HFFc6 (cell line): ENCODE measurements at regions not wholly inside any gene's neighbourhood (a gene's known extent, or its start where the extent isn't known, plus 50 kb on each side); places are given as distances from the start of the nearest gene placed in this dataset.

Experiments used
- DNase-seq: peaks from one replicate; pipeline ENCODE4 v3.0.0-alpha.2; 2018
- H3K27ac Mint-ChIP-seq: 2 replicates; pipeline ENCODE4 v1.8.0; 2020; ENCODE audit warnings: mild to moderate bottlenecking, mixed read lengths
- H3K27me3 Mint-ChIP-seq: 2 replicates; pipeline ENCODE4 v1.8.0; 2021; ENCODE audit warnings: mild to moderate bottlenecking, moderate library complexity, mixed read lengths; ENCODE audit not compliant: insufficient read depth
- H3K36me3 Mint-ChIP-seq: 2 replicates; pipeline ENCODE4 v1.8.0; 2021; ENCODE audit warnings: low read depth, mixed read lengths
- H3K4me1 Mint-ChIP-seq: 2 replicates; pipeline ENCODE4 v1.8.0; 2020; ENCODE audit warnings: low read depth, mixed read lengths
- H3K4me3 Mint-ChIP-seq: 2 replicates; pipeline ENCODE4 v1.8.0; 2020; ENCODE audit warnings: mild to moderate bottlenecking, moderate library complexity, mixed read lengths
- H3K9me3 Mint-ChIP-seq: 2 replicates; pipeline ENCODE4 v1.8.0; 2020; ENCODE audit warnings: mild to moderate bottlenecking, mixed read lengths
- CTCF ChIP-seq: fragments of 200-600 bp; sonication (generic); IDR thresholded peaks from 2 replicates; pipeline ENCODE4 v1.5.0; 2021; ENCODE audit warnings: antibody characterized with exemption, mild to moderate bottlenecking

- Mint-ChIP-seq H3K27ac (no peak overlapping the region), H3K36me3 (no peaks in the 10 kb centered on the region; the same call in 1 of the 2 replicates), H3K9me3 (no peaks in the 10 kb centered on the region), H3K27me3 (peaks cover 5% of the 10 kb centered on the region), H3K4me1 (peaks cover 5% of the 10 kb centered on the region), H3K4me3 (no peak overlapping the region)
- TF ChIP-seq CTCF = no peak
- no peak for DNase-seq
These were observed 508.9 kb upstream of the TCF4 start for GRCh38 chr18:56096861-56097260.

- Mint-ChIP-seq H3K36me3 (no peaks in the 10 kb centered on the region; the same call in 1 of the 2 replicates), H3K4me3 (no peak overlapping the region), H3K9me3 (no peaks in the 10 kb centered on the region), H3K27ac (no peak overlapping the region), H3K27me3 (peaks cover 3% of the 10 kb centered on the region; the same call in 1 of the 2 replicates), H3K4me1 (peaks cover 19% of the 10 kb centered on the region)
- TF ChIP-seq CTCF = no peak
- DNase-seq = no peak
These were observed 501.7 kb upstream of the TCF4 start for GRCh38 chr18:56089612-56090258.

DNA sequence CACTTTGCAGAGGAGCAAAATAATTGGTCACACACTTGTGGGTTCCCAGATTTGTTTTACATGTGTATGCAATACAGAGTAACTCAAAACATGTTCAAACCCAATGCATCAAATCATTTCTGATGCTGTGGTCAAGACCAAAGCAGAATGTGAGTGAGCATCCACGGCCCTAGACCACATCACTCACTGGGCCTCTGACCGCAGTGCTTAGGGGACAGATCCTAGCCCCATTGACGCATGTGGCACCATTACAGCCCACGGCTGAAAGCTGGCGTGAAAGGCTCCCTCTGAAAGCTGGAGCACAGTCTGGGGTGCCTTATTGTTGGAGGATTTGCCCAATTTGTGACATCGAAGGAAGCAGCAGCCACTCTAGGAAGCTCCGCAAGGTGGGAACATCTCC lies 498.8 kb upstream of the TCF4 start:
- H3K27ac Mint-ChIP-seq = no peak overlapping the region
- TF ChIP-seq CTCF = no peak
- no peaks in the 10 kb centered on the region for H3K36me3 Mint-ChIP-seq
- DNase-seq = no peak
- no peaks in the 10 kb centered on the region for H3K9me3 Mint-ChIP-seq
- peaks cover 42% of the 10 kb centered on the region for H3K4me1 Mint-ChIP-seq
- H3K27me3 Mint-ChIP-seq = no peaks in the 10 kb centered on the region
- H3K4me3 Mint-ChIP-seq = no peak overlapping the region

- Mint-ChIP-seq H3K27ac (no peak overlapping the region), H3K27me3 (no peaks in the 10 kb centered on the region), H3K4me1 (peaks cover 42% of the 10 kb centered on the region), H3K36me3 (no peaks in the 10 kb centered on the region), H3K9me3 (no peaks in the 10 kb centered on the region), H3K4me3 (no peak overlapping the region)
- DNase-seq = peak; percentile 5
- no peak for TF ChIP-seq CTCF
These were observed 498.2 kb upstream of the TCF4 start for GRCh38 chr18:56086176-56086575.

DNA sequence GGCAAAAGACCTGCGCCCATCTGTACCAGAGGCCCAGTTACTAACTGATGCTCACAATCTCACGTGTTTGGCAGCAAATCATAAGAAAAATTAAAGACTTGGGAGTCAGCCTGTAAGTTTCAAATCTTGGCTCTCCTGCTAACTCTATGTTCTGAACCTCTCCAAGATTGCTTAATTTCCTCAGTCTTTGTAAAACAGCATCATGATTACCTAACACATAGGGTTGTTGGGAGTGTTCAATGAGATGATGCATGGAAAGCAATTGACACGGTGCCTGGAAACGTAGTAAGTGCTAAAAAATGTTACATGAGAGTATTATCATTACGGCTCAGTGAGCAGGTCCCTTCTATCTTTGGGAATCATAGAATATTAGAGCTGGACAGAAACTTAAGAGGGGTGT lies 497.6 kb upstream of the TCF4 start:
- no peak for TF ChIP-seq CTCF
- Mint-ChIP-seq H3K36me3 (no peaks in the 10 kb centered on the region), H3K4me3 (no peak overlapping the region), H3K9me3 (no peaks in the 10 kb centered on the region), H3K27me3 (no peaks in the 10 kb centered on the region), H3K4me1 (peaks cover 46% of the 10 kb centered on the region), H3K27ac (no peak overlapping the region)
- DNase-seq = peak; percentile 41
